Inferior parietal cortex (tissue), 1 donor: ENCODE measurements at regions not wholly inside any gene's neighbourhood (a gene's known extent, or its start where the extent isn't known, plus 50 kb on each side); places are given as distances from the start of the nearest gene placed in this dataset.
"Not testable (repeated sequence)": the region's sequence is repeated elsewhere in the genome, so short reads cannot be mapped to it uniquely, and the experiment has no call there.

ENCODE experiments used
- DNase-seq: peaks from one replicate; pipeline ENCODE4 v3.0.0-alpha.2; 2016; ENCODE audit errors: extremely low spot score

GRCh38 chr6:131492932-131493573 is 80.0 kb upstream of the ARG1 start:
- no peak for DNase-seq

- DNase-seq: not testable (repeated sequence)
These were observed 68.6 kb upstream of the ARG1 start for GRCh38 chr6:131504387-131504786.

- no peak for DNase-seq
These were observed 62.9 kb upstream of the ARG1 start for GRCh38 chr6:131510094-131510493.

- DNase-seq: no peak
These were observed 62.4 kb upstream of the ARG1 start for GRCh38 chr6:131510591-131510990.

GRCh38 chr6:131519670-131520436 is 53.2 kb upstream of the ARG1 start:
- no peak for DNase-seq
